HG03108 (cell line): ENCODE measurements at regions not wholly inside any gene's neighbourhood (a gene's known extent, or its start where the extent isn't known, plus 50 kb on each side); places are given as distances from the start of the nearest gene placed in this dataset.

Experiments used
- ATAC-seq: cut with Tn5 transposase; IDR thresholded peaks from one replicate; pipeline ENCODE4 v1.9.1; 2021; ENCODE audit warnings: moderate library complexity; ENCODE audit not compliant: unreplicated experiment

- ATAC-seq: no peak
These were observed 52.7 kb upstream of the ALK start for GRCh38 chr2:29974086-29974485.

GRCh38 chr2:29977284-29977683 is 55.9 kb upstream of the ALK start:
- no peak for ATAC-seq

- no peak for ATAC-seq
These were observed 60.0 kb upstream of the ALK start for GRCh38 chr2:29981402-29981801.

- ATAC-seq: no peak
These were observed 61.9 kb upstream of the ALK start for GRCh38 chr2:29983308-29983707.

- ATAC-seq: no peak
These were observed 65.8 kb upstream of the ALK start for GRCh38 chr2:29987146-29987545.

DNA sequence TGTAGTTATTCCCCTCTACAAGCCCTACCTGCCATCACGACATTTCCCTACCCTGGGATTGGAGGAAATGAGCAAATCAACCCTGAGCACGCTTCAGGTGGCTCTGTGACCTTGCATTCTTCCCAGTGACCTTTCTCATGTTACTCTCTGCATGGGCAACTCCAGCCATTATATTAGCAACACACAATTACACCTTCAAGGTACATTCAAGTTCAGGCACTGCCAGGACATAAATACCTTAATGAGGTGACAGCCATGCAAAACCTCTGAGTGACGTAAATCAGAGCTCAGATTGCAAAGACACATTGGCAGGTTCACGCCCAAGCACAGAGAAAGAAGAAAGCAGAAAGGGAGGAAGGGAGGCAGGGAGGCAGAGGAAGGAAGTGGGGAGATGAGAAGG is 68.7 kb upstream of the ALK start:
- no peak for ATAC-seq

GRCh38 chr2:29991086-29991485 is 69.7 kb upstream of the ALK start:
- no peak for ATAC-seq

- ATAC-seq: no peak
These were observed 73.9 kb upstream of the ALK start for GRCh38 chr2:29995241-29995640.

DNA sequence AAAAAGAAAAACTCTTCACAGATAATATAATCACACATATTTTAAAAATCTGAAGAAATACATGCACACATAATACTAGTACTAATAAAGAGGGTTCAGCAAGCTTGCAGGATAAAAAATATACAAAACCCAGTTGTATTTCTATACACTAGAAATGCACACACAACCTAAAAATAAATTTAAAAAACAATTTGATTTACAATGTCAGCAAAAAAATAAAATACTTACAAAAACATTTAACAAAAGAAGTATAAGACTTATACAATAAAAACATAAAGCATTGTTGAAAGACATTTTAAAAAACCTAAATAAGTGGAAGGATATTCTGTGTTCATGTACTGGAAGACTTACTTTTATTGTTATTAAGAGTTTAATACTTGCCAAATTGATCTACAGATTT is 81.7 kb upstream of the ALK start:
- ATAC-seq: no peak

GRCh38 chr2:30022444-30023071 is 101.2 kb upstream of the ALK start:
- peak; percentile 86 for ATAC-seq

DNA sequence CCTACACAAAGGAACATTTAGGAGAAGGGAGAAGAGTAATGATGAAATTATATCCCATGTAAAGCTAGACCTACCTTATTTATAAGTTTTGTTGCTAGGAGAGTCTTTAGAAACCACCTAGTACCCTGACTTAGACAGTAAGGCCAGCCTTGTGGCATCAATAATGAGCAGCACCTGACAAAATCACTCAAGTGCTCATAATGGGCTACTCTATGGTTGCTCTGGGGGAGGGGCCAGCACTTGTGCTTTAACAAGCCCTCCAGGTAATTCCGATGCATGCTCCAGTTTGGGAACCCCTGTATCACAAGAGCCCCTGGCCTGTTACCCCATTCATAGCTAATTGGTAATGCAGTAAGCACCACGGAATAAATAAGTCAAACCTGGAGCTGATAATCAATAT is 102.9 kb upstream of the ALK start:
- no peak for ATAC-seq

GRCh38 chr2:30026091-30027055 is 105.0 kb upstream of the ALK start:
- no peak for ATAC-seq

- ATAC-seq: no peak
These were observed 108.4 kb upstream of the ALK start for GRCh38 chr2:30029804-30030203.

- ATAC-seq: no peak
These were observed 109.0 kb upstream of the ALK start for GRCh38 chr2:30030361-30030760.

DNA sequence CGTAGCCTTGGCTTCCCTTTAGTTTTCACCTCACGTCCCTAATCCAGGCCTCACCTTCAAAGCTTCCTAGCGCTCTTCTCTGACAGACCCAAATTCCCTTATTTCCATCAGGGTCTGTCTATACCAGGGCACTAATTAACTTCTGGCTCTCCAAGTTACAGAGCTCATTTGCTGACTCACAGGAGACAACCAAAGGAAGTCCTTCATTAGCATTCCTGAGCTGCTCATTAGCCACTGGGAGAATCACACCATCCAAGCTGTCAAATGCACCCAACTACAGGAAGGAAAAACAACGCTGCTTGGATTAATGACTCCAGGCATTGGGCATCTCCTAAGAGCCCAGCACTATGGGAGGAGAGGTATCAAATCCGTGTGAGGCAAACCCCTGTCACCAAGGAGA is 109.8 kb upstream of the ALK start:
- no peak for ATAC-seq

DNA sequence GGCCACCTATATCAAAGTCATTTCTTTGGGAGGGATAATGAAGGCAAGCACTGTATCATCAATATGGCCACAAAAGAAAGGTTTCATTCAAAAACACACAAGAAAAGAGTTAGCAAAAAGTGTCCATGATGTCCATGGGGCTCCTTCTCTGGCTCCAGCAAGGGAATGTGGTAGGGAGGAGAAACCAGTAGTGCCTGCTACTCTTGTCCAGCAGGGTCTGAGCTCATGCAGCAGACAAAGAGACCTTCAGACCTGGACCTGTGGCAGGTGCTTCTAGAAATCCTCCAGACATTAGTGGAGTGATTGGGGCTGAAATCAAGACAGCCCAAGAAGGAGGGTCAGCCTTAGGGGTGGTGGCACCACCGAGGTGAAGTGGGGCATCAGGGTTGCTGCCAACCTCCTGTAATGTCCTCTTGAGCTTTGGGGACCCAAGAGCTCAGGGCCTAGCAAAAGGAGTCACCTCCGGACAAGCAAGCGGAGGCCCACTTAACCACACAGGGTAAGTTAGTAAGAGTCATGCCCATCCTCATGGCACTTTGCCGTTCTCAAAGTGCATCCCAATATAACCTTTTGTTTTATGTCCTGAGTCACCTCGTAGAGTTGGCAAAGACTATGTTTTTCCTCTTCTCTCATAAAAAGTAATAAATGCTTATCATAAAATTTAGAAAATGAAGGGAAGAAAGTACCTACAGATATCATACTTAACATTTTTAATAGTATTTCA is 112.6 kb upstream of the YPEL5 start:
- no peak for ATAC-seq

- ATAC-seq: no peak
These were observed 109.8 kb upstream of the YPEL5 start for GRCh38 chr2:30037016-30037415.

GRCh38 chr2:30038419-30038818 is 108.4 kb upstream of the YPEL5 start:
- ATAC-seq: no peak

DNA sequence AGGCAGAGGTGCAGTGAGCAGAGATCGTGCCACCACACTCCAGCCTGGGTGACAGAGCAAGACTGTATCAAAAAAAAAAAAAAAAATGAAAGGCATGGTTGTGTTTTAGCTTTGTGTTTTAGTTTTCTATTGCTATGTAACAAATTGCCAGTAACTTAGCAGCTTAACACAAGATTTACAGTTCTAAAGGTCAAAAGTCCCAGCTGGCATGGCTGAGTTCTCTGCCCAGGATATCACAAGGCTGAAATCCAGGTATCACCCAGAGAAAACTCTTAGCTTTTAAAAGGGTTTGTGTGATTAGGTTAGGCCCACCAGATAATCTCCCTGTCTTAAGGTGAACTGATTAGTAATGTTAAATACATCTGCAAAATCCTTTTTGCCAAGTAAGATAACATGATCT is 107.7 kb upstream of the YPEL5 start:
- no peak for ATAC-seq

GRCh38 chr2:30040147-30040546 is 106.7 kb upstream of the YPEL5 start:
- no peak for ATAC-seq

DNA sequence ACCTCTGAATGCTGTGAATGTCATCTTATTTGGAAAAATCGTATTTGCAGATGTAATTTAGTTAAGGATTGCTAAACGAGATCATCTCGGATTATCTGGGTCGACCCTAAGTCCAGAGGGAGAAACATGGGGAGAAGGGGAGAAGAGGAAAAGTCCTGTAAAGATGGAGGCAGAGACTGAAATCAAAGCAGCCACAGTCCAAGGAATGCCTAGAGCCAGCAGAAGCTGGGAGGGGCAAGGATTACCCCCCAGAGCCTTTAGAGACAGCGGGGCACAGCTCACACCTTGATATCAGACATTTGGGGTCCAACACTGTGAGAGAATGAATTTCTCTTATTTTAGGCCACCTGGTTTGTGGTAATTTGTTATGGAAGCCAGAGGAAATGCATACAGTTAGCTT is 104.9 kb upstream of the YPEL5 start:
- ATAC-seq: no peak

GRCh38 chr2:30046396-30046795 is 100.4 kb upstream of the YPEL5 start:
- no peak for ATAC-seq
